ENCODE measurements at regions not wholly inside any gene's neighbourhood (a gene's known extent, or its start where the extent isn't known, plus 50 kb on each side); places are given as distances from the start of the nearest gene placed in this dataset.

GRCh38 chr13:22449251-22449650, 731.5 kb upstream of the SGCG start:
- no peak for TF ChIP-seq POLR2A (IDR thresholded peaks at IDR 0.05; ENCODE audit: low read length)
- no peak for TF ChIP-seq GATA1 (IDR thresholded peaks at IDR 0.05; ENCODE audit: low read depth, low read length)
- no peak for DNase-seq

GRCh38 chr13:22451327-22451741, 729.4 kb upstream of the SGCG start:
- no peak for TF ChIP-seq GATA1 (IDR thresholded peaks at IDR 0.05; ENCODE audit: low read depth, low read length)
- no peak for TF ChIP-seq POLR2A (IDR thresholded peaks at IDR 0.05; ENCODE audit: low read length)
- DNase-seq, result no peak

- DNase-seq, result no peak
- TF ChIP-seq POLR2A (IDR thresholded peaks at IDR 0.05; ENCODE audit: low read length) (no peak), GATA1 (IDR thresholded peaks at IDR 0.05; ENCODE audit: low read depth, low read length) (no peak)
Observed at GRCh38 chr13:22454586-22454985, 726.2 kb upstream of the SGCG start.

DNA sequence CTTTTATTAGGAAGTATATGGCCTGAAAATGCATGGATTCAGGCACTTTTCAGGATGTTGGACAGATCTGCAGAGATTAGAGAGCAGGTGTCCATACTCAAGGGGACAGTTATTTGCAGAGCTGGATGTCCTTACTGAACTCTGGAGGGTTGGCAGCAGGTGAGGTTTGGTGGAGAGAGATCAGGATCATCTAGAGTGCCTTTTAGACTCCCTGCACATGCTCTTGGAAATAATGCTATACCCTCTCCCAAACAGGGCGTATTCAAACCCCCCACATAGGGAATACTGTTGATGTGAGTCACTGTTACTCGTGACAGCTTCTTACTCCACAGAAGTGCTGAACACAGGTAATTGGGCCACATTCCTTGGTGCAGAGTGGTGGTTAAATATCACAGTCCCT, 725.7 kb upstream of the SGCG start:
- DNase-seq, result no peak
- TF ChIP-seq POLR2A (IDR thresholded peaks at IDR 0.05; ENCODE audit: low read length) (no peak), GATA1 (IDR thresholded peaks at IDR 0.05; ENCODE audit: low read depth, low read length) (no peak)

DNA sequence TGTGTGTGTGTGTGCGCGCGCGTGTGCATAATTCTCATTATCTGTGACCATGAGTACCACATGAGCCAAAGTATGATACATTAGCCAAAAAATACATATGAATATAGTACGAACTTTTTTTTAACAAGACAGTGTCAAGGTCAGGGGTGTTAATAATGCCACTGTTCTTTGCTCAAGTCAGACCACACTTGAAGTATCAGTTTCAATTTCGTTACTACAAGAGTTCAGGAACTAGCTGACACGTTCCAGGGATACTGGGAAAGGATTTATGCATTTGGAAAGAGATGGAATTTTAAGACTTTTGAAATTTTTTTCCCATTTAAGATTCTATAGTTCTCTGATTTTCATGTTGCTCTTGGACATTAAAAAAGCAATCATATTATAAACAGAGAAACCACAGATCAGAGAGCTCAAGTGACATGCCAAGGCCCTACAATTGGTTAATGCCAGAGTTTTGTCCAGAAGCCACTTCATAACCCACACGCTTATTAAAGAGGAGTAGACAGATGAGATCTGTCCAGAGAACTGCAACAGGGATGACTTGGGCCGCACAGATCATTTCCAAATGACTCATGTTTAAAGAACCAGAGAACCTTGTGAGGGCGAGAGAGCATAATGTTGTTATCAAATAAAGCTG, 718.8 kb upstream of the SGCG start:
- TF ChIP-seq POLR2A (IDR thresholded peaks at IDR 0.05; ENCODE audit: low read length) (no peak), GATA1 (IDR thresholded peaks at IDR 0.05; ENCODE audit: low read depth, low read length) (no peak)
- no peak for DNase-seq

- TF ChIP-seq GATA1 (IDR thresholded peaks at IDR 0.05; ENCODE audit: low read depth, low read length) (no peak), POLR2A (IDR thresholded peaks at IDR 0.05; ENCODE audit: low read length) (no peak)
- DNase-seq, result no peak
Observed at GRCh38 chr13:22463089-22463488, 717.7 kb upstream of the SGCG start.

DNA sequence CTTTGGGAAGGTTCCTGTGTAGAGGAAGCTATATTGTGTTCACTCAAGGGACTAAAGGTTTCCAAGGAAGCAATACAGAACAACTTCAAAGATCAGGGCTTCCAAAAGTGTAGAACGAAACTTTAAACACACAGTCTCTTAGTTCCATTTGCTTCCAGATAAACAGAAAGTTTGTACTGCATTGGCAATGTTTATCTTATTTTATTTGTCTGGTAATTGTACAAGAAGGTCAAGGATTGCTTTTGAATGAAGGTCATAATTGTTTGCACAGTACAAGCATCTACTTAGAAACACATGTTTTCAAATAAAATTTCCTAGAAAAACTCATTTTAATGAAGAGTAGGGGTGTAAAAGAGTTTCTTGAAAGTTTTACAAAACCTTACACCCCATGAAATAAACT, 712.7 kb upstream of the SGCG start:
- DNase-seq, result no peak
- no peak for TF ChIP-seq GATA1 (IDR thresholded peaks at IDR 0.05; ENCODE audit: low read depth, low read length)
- no peak for TF ChIP-seq POLR2A (IDR thresholded peaks at IDR 0.05; ENCODE audit: low read length)

DNA sequence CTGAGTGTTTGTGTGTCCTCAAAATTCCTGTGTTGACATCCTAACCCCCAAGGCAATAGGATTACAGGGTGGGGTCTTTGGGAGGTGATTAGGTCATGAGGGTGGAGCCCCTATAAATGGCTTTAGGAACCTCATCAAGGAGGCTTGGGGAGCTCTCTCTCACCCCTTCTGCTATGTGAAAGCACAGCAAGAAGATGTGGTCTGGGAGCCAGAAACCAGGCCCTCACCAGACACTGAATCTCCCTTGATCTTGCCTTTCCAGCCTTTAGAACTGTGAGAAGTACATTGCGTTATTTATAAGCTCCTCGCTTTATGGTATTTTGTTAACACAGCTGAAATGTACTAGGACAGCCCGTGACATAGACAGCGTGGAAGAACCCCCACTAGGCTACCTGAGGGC, 712.0 kb upstream of the SGCG start:
- no peak for DNase-seq
- TF ChIP-seq GATA1 (IDR thresholded peaks at IDR 0.05; ENCODE audit: low read depth, low read length) (no peak), POLR2A (IDR thresholded peaks at IDR 0.05; ENCODE audit: low read length) (no peak)

- no peak for TF ChIP-seq POLR2A (IDR thresholded peaks at IDR 0.05; ENCODE audit: low read length)
- TF ChIP-seq GATA1 (IDR thresholded peaks at IDR 0.05; ENCODE audit: low read depth, low read length), result no peak
- no peak for DNase-seq
Observed at GRCh38 chr13:22469452-22469851, 711.3 kb upstream of the SGCG start.

GRCh38 chr13:22470075-22470474, 710.7 kb upstream of the SGCG start:
- no peak for DNase-seq
- no peak for TF ChIP-seq POLR2A (IDR thresholded peaks at IDR 0.05; ENCODE audit: low read length)
- TF ChIP-seq GATA1 (IDR thresholded peaks at IDR 0.05; ENCODE audit: low read depth, low read length), result no peak

- DNase-seq, result no peak
- no peak for TF ChIP-seq GATA1 (IDR thresholded peaks at IDR 0.05; ENCODE audit: low read depth, low read length)
- TF ChIP-seq POLR2A (IDR thresholded peaks at IDR 0.05; ENCODE audit: low read length), result no peak
Observed at GRCh38 chr13:22482496-22483000, 698.2 kb upstream of the SGCG start.

DNA sequence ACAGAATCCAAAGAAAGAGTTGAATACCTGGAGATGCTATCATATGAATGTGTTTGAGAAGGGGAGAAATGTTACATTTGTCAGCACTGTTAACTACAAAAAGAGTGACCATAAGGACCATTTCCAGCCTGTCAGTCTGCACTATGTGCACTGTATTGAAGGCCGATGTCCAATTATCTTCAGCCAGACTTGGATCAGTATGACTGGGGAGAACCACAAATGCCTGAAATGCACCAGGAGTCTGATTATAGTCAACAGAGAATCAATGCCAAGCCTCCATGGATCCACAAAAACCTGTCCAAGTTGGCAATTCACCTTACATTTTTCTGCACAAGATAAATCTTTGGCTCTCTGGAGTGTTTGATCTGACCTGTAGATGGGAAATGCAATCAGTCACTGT, 697.5 kb upstream of the SGCG start:
- no peak for DNase-seq

GRCh38 chr13:22486490-22486889, 694.3 kb upstream of the SGCG start:
- no peak for DNase-seq
- TF ChIP-seq POLR2A (IDR thresholded peaks at IDR 0.05; ENCODE audit: low read length) (no peak), GATA1 (IDR thresholded peaks at IDR 0.05; ENCODE audit: low read depth, low read length) (no peak)

More for the DNA sequence above, 697.5 kb upstream of the SGCG start:
- TF ChIP-seq POLR2A (IDR thresholded peaks at IDR 0.05; ENCODE audit: low read length) (no peak), GATA1 (IDR thresholded peaks at IDR 0.05; ENCODE audit: low read depth, low read length) (no peak)

GRCh38 chr13:22487932-22488331, 692.8 kb upstream of the SGCG start:
- no peak for TF ChIP-seq GATA1 (IDR thresholded peaks at IDR 0.05; ENCODE audit: low read depth, low read length)
- no peak for TF ChIP-seq POLR2A (IDR thresholded peaks at IDR 0.05; ENCODE audit: low read length)
- DNase-seq, result no peak

- TF ChIP-seq POLR2A (IDR thresholded peaks at IDR 0.05; ENCODE audit: low read length) (no peak), GATA1 (IDR thresholded peaks at IDR 0.05; ENCODE audit: low read depth, low read length) (no peak)
- DNase-seq, result no peak
Observed at GRCh38 chr13:22489771-22490170, 691.0 kb upstream of the SGCG start.
